IPS-NIHi7 (cell line): ENCODE measurements at regions not wholly inside any gene's neighbourhood (a gene's known extent, or its start where the extent isn't known, plus 50 kb on each side); places are given as distances from the start of the nearest gene placed in this dataset.

Source experiments
- DNase-seq: peaks from one replicate; pipeline ENCODE4 v3.0.0; 2012; ENCODE audit warnings: mixed read lengths; ENCODE audit errors: extremely low spot score

GRCh38 chr16:80356365-80356764, 184.4 kb upstream of the DYNLRB2 start:
- DNase-seq = no peak

- DNase-seq = no peak
Measured at GRCh38 chr16:80355335-80355734, 185.5 kb upstream of the DYNLRB2 start.

GRCh38 chr16:80350061-80350460, 190.7 kb upstream of the DYNLRB2 start:
- DNase-seq = no peak

- no peak for DNase-seq
Measured at GRCh38 chr16:80347900-80348299, 192.9 kb upstream of the DYNLRB2 start.

GRCh38 chr16:80347002-80347401, 193.8 kb upstream of the DYNLRB2 start:
- no peak for DNase-seq

- no peak for DNase-seq
Measured at GRCh38 chr16:80346111-80346632, 194.6 kb upstream of the DYNLRB2 start.

- no peak for DNase-seq
Measured at GRCh38 chr16:80345701-80346100, 195.1 kb upstream of the DYNLRB2 start.

GRCh38 chr16:80344570-80344969, 196.2 kb upstream of the DYNLRB2 start:
- no peak for DNase-seq

GRCh38 chr16:80341263-80341662, 199.5 kb upstream of the DYNLRB2 start:
- DNase-seq = peak; percentile 48

- no peak for DNase-seq
Measured at GRCh38 chr16:80337786-80338185, 203.0 kb upstream of the DYNLRB2 start.

- no peak for DNase-seq
Measured at GRCh38 chr16:80330803-80331202, 210.0 kb upstream of the DYNLRB2 start.

- no peak for DNase-seq
Measured at GRCh38 chr16:80330150-80330549, 210.6 kb upstream of the DYNLRB2 start.

GRCh38 chr16:80327740-80328139, 213.1 kb upstream of the DYNLRB2 start:
- DNase-seq = no peak

GRCh38 chr16:80324371-80324770, 216.4 kb upstream of the DYNLRB2 start:
- peak; percentile 27 for DNase-seq

- no peak for DNase-seq
Measured at GRCh38 chr16:80323808-80324195, 217.0 kb upstream of the DYNLRB2 start.

GRCh38 chr16:80323187-80323807, 217.5 kb upstream of the DYNLRB2 start:
- no peak for DNase-seq

GRCh38 chr16:80319181-80319580, 221.6 kb upstream of the DYNLRB2 start:
- DNase-seq = no peak

GRCh38 chr16:80318107-80318506, 222.7 kb upstream of the DYNLRB2 start:
- DNase-seq = no peak

- peak; percentile 71 for DNase-seq
Measured at GRCh38 chr16:80317599-80318037, 223.2 kb upstream of the DYNLRB2 start.

GRCh38 chr16:80317116-80317515, 223.7 kb upstream of the DYNLRB2 start:
- no peak for DNase-seq

- no peak for DNase-seq
Measured at GRCh38 chr16:80314042-80314441, 226.8 kb upstream of the DYNLRB2 start.

GRCh38 chr16:80309178-80309577, 231.6 kb upstream of the DYNLRB2 start:
- no peak for DNase-seq

GRCh38 chr16:80305410-80305809, 235.4 kb upstream of the DYNLRB2 start:
- no peak for DNase-seq

GRCh38 chr16:80303691-80304090, 237.1 kb upstream of the DYNLRB2 start:
- no peak for DNase-seq
